ENCODE measurements at regions not wholly inside any gene's neighbourhood (a gene's known extent, or its start where the extent isn't known, plus 50 kb on each side); places are given as distances from the start of the nearest gene placed in this dataset.
A peak's percentile ranks its signal among the peaks of the same experiment; 100 is the strongest.

DNA sequence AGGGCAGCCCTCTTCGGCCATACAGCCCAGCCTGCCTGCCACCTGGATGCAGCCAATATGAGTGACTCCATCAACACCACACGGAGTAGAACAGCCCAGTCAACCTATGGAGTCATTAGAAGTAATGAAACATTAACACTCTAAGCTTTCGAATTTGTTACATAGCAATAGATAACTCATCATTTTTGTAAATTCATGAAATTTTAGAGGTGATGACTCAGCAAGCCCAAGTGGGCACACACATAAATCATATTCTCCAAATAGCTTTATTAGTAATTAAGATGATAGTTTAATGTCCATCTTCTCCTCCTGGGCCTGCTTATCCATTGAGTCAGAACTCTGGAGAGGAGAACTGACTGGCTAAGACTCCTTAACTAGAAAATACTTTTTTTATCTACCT is 335.0 kb upstream of the KCNH8 start:
- no peak for DNase-seq

DNA sequence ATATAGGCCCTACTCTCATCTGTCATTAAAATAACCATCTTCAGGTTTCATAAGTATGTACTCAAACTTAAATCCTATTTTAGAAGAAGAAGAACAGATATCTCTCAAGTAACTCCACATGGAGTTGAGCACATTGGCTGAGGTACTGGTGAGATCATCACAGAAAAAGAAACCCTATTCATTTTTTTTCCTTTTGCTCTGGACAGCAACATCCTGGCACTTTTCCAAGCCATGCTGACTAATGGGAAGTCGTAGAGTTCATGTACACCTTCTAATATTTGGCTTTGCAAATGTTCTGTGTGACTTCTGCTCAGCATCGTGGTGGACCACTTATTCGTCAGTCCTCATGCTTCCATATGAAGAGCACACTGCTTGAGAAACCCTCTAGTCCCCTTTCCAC is 336.0 kb upstream of the KCNH8 start:
- peak; percentile 77 for DNase-seq

DNA sequence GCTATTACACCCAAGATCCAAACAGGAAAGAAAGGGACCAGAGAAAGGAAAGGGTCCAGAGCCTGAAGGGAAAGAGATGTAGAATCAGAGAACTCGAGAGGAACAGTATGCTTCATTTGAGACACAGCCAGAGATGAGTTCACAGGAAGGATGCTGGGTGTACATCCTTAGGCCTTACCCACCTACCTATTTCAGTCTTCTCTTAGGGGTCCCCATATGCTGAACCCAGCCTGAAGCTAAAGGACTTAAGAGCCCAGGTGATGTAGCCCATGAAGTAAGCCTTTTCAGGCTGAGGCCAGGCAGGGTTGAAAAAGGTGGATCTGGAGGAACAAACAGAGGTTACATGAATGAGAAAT is 338.0 kb upstream of the KCNH8 start:
- DNase-seq: no peak

DNA sequence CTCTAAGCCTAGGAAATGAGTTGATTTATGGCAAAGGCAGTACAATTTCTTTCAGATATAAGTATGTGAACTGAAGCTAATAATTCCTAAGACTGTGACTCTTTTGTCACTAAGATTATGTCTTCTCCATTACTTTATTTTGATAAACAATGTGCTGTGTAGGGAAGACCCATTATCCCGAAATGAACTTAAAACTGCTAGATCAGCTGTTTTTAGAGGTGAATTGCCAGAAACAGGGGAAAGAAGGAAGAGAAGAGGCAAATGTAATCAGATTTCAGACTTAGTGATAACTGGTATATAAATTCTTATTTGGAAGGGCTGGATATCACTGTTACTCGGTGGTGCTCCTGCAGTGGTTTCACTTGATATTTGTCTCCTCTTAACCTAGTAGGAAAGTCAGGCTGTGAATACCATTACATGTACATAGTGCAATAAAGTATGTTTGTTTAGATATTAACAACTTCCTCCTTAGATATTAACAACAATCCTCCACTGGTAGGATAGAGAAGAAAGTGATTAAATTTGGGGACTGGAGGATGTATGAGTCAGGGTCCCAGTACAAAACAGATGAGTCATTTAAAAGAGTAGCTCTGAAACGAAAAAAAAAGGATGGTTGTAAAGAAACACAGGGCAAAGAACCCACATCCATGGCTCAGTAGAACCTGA is 338.5 kb upstream of the KCNH8 start:
- no peak for DNase-seq

DNA sequence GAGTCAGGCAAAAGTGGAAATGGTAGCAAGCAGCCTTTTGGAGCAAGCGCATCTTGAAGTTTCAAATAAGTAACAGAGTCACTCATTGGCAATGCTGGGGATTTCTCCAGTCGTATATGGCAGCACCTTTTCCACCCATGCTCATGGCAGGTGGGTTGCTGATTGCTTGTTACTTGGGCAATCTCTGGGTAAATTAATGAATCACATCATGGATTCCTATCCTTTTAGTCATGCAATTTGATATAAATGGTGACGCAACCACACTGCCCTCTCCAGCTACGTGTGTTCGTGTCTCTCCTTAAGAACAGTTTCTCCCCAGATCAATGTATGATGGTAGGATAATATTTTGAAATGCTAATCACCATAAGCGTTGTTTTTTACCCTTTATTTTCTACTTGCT is 339.9 kb upstream of the KCNH8 start:
- peak; percentile 35 for DNase-seq

DNA sequence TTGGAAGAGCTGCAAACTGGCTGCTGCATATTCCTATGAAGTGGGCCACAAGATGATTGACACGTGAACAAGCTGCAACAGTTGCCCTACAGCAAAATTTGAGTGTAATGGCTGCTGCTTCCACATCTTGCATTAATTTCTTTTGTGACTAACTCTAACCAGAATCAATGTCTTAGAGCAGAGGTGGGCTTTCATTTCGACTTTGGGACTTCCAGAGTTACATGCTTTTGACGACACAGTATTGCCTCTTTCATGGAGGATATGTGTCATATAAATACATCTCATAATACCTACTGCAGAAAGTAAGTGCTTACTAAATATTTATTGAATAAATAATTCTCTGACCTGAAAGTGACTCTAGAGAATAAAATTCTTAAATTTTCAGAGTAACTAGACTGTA is 340.7 kb upstream of the KCNH8 start:
- no peak for DNase-seq

DNA sequence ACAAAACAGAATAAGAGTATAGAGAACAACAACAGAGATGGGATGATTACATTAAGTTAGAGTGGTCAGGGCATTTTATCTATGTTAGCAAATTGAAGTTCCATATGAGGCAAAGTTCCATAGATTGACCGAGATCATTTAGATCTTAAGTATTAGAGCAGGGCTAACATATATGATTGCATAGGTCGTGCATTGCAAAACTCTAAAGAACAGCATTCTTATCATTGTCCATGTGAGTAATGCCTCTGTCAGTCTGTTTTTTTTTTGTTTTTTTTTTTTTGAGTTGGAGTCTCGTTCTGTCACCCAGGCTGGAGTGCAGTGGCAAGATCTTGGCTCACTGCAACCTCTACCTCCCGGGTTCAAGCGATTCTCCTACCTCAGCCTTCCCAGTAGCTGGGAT is 341.7 kb upstream of the KCNH8 start:
- DNase-seq: peak; percentile 18

DNA sequence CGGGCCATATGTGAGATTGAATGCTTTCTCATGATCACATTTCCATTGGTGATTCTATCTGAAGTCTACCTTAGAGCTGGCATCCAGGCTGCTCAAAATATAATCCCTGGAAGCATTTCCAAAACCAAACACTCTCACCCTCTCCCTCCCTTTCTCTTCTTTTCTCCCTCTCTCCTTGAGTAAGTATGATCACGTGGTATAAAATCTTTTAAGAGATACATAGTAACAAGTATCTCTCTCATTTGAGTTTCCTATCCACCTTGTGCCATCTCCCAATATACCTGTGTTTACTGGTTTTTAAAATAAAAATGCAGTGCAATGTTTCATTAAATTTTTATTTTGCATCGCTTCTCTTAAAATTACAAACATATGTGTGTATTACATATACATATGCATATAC is 350.9 kb upstream of the KCNH8 start:
- no peak for DNase-seq

DNA sequence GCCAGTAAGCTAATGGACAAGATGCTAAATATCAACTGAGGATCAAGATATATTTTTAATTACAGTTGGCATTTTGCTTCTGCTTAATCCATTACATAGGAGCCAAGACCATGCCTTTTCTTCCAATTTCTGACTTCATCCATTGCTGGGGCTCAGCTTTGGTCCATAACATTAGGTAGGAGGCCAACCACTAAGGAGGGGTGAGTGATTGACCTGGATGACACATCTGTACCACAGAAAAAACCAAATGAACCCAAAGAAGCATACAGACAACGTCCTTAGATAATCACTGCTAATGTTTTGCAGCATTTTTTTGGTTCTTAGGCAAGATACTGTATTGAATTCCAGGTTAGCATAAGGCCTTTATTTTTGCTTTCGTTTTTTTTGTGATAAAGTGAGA is 353.2 kb upstream of the KCNH8 start:
- no peak for DNase-seq

DNA sequence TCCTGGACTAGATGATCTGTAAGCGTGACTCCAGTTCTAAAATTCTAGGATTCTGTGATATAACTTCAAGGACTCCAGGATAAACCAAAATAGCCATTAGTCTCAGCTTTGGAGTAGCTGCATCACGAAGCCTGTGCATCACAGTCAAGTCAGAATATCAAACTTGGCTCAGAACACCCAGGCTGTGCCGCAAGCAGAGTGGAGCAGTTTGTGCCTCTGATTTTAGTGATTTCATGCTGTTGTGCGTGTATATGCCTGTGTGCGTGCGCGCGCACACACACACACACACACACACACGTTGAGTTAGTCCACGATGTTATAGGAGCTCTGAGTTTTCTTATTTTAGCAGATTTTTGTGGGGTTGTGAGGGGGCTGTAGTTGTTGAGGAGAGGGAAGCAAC is 356.6 kb upstream of the KCNH8 start:
- no peak for DNase-seq

DNA sequence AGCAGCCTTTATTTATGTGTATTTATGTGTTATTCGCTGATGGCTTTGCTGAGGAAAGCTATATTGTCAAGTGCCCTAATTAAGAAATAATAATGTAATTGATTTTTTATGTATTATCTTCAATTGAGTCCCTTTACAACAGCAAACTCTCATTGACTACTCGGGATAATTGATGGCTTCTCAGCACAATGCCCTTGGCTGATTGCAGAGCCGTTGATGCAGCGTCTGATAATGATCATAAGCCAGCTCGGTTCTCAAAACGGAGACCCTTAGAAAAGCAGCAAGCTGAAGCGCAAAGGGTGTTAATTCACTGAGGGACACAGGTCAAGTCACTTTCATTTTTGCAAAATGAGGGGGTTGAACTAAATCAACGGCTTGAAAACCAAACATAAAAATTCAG is 357.1 kb upstream of the KCNH8 start:
- DNase-seq: no peak

DNA sequence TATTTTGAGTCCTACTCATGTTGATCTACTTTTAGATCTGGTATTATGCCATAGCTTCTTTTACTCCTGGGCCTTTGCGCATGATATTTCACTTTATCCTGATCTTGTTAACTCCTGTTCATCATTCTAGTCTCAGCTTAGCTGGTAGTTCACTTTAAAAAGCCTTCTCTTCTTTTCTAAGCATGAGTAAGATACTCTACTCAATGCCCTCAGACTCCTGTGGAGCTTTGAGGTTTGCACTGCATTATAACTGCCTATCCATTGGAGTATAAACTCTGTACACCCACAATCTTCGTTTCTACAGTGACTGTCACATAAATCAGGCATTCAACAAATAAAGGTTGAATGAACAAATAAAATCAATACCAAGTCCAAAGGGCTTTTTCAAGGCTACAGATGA is 357.9 kb upstream of the KCNH8 start:
- no peak for DNase-seq

DNA sequence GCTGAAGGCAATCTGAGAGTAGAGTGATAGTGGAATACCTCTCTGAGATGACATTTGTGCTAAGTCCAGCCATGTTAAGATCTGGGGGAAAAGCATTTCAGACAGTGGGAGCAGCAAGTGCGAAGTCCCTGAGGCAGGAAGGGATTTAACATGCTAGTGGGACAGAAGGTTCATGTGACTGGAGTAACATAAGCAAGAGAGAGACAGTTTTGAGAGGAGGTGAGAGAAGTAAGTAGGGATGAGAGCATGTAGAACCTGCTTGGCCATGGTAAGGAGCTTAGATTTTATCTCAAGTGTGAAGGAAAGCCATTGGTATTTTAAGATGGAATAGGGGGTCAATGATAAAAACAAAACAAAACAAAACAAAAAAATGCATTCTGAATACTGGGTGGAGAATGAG is 358.6 kb upstream of the KCNH8 start:
- DNase-seq: no peak

DNA sequence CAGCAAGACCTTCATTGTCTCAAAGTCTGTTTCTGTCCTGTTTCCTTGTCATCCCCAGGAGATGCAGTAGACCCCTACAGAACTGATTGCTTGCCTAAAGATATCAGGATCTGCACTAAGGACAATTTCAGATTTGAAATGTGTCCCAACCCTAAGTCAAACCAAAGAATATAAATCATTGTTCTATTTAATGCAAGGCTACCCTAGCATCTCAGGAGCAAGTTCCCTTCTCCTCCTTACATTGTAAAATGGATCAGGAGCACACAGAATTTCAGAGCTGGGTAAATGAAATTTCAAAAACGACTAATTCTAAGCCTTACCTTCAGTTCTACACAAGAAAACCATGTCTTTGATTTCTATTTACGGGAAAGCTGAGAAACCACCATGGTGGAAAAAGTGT is 360.9 kb upstream of the KCNH8 start:
- no peak for DNase-seq

DNA sequence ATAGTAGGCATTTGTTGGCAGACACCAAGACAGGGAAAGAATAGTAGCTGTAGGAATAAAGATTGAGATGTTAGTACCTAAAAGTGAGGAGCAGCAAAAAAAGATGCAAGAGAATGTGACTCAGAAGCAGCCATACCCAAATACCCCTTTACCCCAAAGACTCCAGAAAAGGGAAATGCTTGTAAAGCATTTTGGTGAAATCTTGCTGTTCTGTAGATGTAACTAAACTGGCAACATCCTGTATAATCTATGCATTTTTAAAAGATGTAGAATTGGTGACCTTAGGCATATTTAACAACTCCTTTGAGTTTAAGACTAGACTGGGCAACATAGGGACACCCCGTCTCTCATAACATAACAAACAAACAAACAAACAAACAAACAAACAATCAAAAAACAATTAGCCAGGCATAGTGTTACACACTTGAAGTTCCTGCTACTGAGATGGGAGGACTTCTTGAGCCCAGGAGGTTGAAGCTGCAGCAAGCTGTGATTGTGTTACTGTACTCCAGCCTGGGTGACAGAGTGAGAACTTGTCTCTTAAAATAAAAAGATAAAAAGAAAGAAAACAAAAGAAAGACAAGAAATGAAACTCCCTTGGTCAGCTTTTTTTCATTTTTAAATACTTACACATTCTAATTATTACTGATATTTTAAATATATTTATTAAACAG is 361.5 kb upstream of the KCNH8 start:
- DNase-seq: no peak

DNA sequence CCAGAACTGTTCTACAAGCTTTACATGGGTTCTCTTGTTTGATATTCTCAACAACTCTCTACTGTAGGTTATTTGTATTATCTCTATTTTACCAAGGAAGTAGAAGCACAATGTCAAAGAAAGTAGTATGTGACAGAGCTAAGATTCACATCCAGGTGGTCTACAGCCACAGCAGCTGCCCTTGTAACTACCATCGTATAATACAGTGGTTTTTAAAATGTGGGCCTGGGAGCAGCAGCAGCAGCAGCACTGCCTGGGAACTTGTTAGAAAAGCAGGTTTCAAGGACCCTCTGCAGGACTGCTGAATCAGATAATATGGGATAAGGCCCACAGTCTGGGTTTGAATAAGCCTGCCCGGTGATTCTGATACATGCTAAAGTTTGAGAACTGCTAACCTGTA is 357.1 kb upstream of the SATB1 start:
- DNase-seq: no peak

DNA sequence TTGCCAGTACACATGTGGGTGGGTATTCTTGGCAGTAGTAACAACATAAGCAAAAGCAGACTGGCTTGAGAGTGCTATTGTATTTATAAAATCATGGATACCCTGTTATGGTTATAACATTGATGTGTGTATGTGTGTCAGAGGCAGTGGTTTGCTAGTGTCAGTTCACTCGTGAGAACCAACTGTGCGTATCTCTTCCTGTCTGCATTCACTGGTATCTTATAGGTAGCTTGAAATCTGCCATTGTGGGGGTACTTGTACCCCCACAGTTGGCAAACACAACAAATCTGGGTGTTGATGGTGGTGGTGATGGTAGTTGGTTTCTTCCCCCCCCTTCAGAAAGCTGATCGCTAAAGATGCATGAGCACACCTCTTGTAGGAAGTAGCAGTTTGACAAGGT is 355.8 kb upstream of the SATB1 start:
- no peak for DNase-seq

DNA sequence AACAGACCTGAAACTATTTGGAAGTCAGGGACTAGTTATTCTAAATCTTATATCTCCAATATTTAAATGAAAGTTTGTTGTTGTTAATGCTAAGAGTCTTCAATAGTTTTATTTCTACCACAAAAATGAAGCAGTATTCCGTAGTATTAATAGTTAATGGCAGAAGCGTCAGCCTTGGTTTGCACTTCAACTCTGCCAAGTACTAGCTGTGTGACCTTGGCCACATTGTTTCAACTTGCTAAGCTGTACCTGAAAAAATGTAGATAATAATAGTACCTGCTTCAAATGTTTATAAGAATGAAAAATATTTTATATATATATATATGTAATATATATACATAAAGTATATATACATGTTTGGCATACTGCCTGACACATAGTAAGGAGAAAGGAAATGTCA is 354.6 kb upstream of the SATB1 start:
- DNase-seq: no peak

DNA sequence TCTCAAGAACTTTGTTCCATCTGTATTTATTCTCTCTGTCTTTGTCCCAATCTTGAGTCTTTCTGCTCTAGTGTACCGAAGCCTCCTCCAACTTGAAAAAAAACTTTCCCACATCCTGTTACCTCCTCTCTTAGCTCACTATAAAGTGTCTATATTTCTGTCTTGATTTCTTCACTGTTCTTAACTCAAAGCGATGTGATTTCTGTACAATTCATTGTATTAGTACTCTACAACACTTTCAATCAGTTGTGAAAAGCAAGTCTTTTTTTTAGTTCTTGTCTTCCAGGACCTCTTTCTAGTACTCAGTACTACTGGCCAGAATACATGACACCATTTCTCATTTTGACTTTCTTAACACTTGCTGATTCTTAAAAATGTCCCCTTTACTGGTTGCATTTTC is 353.5 kb upstream of the SATB1 start:
- DNase-seq: no peak

DNA sequence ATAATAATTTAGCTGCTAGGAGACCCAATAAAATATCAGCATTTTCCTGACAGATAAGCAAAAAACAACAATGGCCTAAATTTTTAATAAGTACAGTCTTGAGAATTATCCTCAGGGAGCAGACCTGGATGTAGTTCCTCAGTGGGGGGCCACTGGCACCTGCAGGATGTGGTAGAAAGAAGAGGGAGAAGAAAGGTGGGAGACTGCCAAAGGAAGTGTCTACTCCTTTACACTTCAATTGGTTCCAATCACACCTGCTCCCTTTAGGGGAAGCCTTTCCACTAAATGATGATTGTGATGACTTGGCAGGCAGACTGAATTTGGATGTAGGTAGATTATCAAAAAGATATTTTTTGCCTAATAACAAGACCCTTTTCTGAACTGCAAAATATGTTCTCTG is 353.0 kb upstream of the SATB1 start:
- DNase-seq: no peak

DNA sequence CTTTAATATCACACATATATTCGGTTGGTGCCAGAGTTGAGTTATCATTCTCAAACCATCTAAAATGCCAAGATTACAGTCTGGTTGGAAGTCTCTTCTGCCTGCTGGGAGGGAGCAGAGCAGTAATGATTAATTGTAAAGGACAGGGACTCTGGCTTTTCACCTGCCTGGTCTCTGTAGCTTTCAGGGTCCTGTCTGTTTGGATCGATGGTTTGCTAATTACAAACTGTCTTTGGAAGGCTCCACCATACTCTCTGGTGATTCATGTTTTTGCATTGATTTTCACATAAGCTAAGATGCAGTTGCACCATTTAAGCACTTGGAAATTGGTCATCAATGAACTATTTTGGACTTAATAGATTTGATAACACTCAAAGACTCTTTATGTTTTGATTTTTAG is 350.4 kb upstream of the SATB1 start:
- DNase-seq: no peak

DNA sequence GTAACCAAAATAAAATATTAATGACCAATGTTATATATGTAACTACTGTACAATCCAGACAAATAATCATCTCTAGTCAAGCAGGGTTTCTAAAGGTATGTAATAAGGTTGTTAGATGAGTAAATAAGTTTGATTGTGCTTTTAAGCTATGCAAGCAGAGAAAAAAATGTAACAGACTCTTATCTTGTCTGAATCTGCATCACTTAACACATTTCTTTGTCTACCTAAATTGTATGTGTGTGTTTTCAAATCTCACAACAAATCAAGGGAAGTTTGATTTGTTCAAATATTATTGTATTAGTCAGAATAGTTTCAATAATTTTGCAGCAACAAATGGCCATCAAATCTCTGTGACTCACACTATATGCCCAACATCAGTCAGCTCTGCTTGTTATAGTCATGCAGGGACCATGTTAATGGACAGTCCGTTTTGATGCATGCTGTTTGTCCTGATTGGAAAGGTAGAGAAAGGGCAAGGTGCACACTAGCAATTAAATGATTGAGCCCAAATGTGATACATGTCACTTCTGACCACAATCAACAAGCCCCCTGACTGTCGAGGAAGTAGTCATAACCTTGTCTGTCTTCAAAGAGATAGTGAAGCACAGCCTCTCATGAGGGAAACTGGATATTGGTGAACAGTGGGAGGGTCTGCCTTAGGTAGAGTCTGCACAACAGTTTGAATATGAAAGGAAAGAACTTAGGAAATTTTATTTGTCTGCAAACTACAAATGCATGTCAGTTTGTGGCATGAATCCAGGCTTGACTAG is 349.4 kb upstream of the SATB1 start:
- DNase-seq: no peak

DNA sequence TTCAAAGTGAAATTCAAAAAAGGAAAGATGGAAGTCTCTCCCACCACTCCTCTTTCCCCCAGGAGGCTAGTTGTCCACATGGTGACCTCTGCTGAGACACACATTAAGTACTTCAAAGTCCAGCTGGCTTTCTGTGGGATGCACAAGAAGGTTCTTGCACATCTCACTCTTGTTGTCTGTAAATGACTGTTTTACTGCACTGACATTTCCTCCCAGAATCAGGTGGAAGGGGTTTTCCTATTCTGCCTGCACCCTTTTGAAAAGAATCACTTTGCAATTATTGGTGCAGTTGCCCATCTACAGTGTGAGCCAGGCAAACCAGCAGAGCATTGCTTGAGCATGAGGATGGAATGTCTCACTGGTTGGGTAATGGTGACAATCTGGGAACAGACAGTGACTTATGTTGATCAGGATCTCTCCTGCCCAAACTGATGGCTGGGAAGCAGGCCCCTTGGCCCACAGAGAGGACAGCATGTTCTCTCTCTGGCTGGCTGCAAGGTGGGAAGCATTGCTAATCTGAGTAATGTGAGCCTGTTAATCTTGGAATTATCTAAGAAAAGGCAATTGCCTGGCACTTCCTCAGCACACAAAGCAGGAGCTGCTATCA is 347.7 kb upstream of the SATB1 start:
- no peak for DNase-seq

DNA sequence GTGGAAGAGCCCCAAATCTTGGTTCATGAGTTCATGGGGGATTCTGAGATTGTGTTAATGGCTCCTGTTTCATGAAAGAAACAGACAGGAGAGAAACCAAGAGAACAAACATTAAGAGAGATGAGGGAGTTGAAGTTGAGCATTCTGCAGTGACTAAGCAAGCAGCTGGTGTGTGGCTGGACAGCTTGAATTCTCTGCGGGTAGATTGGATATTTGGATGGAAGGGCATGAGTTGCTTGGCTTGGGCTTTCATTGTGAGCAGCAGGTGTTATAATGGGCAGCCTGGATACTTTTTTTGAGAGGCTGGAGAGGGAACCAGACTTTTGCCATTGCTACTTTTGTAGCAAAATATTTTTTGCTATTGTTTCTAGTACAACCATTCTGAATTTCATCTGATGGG is 346.8 kb upstream of the SATB1 start:
- DNase-seq: no peak
